GM18858 (cell line): ENCODE measurements at regions not wholly inside any gene's neighbourhood (a gene's known extent, or its start where the extent isn't known, plus 50 kb on each side); places are given as distances from the start of the nearest gene placed in this dataset.
"Not testable (repeated sequence)": the region's sequence is repeated elsewhere in the genome, so short reads cannot be mapped to it uniquely, and the experiment has no call there.

Experiments
- ATAC-seq: cut with Tn5 transposase; IDR thresholded peaks from one replicate; pipeline ENCODE4 v1.9.1; 2021; ENCODE audit not compliant: unreplicated experiment

DNA sequence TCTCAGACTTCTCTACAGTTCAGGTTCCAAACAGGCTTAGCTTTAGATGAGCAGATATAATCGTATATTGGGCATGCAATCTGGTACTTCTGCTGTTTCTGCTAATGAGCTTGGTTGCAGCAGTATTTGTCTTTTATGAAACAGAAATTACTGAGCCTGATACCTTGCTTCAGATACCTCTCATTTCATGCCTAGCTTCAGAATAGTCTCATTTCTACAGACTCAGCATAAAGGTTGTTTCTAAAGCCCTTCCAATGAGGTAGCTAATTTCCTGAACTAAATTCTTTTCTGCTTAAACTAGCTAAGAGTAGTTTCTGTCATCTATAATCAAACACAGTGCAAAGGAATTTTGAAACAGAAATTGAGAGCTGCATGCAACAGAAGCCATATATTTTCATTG lies 275.0 kb upstream of the KITLG start:
- no peak for ATAC-seq

DNA sequence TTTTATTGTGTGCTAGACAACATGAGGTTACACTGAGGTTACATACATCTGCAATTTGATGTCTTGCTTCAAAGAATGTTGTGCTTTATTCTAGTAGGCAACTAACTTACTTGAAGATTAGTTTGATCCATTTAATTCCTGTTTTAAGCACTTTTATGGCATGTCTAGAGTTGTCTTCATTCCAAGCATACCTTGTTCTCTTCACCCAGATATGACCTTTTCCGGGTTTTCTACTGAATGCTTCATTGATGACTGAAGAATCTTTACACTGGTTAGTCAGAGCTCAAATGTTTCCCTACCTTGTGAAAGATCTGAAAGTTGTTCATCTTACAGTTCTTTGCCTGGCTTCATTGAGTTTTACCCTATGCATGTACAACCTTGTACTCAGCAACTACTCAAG lies 274.0 kb upstream of the KITLG start:
- ATAC-seq: no peak

DNA sequence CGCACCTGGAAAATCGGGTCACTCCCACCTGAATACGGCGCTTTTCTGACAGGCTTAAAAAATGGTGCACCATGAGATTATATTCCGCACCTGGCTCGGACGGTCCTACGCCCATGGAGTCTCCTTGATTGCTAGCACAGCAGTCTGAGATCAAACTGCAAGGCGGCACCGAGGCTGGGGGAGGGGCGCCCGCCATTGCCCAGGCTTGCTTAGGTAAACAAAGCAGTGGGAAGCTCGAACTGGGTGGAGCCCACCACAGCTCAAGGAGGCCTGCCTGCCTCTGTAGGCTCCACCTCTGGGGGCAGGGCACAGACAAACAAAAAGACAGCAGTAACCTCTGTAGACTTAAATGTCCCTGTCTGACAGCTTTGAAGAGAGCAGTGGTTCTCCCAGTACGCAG lies 267.0 kb upstream of the KITLG start:
- not testable (repeated sequence) for ATAC-seq

DNA sequence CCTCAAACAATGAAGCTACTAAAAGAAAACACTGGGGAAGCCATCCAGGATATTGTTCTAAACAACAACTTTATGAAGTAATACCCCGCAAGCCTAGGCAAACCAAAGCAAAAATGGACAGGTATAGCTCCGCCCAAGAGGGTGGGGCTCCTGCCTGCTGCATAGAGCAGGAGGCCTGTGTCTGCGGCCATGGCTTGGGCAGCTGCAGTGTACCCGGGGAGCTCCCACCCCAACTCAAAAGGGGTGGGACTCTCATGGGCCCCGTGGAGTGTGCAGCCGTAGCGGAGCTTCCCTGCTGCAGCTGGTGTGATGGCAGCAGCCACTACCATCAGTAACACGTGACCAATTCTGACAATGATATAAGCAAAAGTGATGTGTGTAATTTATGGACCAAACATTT lies 264.2 kb upstream of the KITLG start:
- no peak for ATAC-seq

DNA sequence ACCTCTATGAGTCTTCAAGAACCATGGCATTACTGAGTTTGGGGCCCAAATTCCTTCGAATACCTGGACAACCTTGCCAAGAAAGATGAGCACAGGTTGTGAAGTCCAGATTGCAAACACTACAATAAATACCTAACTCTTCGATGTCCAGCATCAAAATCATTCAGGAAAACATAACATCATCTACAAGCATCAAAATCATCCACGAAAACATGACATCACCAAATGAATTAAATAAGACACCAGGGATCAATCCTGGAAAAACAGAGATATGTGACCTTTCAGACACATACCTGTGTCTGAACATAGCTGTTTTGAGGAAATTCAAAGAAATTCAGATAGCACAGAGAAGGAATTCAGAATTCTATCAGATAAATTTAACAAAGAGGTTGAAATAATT lies 262.0 kb upstream of the KITLG start:
- no peak for ATAC-seq

DNA sequence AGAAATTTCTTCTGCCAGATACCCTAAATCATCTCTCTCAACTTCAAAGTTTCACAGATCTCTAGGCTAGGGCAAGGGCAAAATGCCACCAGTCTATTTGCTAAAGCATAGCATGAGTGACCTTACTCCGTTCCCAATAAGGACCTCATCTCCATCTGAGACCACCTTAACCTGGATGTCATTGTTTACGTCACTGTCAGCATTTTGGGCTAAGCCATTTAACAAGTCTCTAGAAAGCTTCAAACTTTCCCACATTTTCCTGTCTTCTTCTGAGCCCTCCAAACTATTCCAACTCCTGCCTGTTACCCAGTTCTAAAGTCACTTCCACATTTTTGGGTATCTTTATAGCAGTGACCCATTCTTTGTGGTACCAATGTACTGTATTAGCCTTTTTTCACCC lies 259.2 kb upstream of the KITLG start:
- ATAC-seq: no peak

DNA sequence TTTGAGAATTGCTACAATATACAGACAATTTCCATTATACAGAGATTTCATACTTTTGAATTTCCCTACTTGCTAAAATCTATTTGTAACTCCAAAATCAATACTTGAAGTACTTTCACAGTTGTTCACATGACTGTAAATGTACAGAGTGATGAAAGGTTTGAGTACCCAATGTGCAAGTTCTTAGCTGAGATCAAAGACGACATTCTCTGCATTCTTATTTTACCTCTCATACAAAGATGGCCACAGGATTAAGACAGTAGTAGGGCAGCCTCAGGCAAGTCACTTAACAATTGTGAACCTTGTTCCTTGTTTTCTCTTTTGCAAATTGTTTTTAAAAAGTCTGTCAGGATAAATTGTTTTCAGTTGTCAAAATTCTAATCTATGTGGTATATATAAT lies 255.9 kb upstream of the KITLG start:
- no peak for ATAC-seq

DNA sequence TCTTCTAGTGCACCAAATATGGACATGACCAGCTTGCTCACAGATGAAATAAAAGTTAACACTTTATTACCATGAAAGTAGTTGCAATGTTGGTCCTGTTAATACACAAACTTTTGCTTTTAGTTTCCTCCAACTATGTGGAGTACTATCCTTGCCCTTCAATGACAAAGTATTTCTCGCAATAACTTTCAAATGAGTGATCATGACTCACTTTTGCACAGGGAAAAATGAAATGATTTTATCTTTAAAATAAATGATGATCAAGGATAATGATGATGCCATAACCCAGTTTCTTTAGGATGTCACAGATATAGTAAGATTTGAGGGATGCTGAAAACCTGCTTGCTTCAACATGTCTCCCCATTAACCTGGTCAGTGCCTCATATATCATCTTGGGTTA lies 254.0 kb upstream of the KITLG start:
- no peak for ATAC-seq

DNA sequence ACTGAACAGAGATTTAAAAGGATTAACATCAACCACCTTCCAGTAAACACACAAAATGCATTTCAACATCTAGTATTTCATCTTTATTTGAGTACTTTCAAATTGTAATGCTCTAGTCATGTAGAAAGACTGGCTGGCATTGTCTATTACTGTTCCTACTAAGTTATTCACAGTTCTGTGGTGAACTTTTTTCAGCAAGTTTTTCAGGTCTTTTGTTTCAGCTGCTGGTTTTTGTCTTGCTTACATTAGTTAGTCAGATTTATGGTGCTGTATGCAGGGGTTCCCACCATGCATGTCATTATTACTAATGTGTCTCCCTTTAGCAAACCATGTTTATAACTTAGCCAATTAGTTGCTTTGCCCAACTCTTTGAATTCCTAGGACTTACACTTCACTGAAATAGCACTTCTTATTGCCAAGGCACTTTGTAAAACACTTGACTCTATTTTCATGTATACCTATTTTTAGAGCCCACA lies 253.4 kb upstream of the KITLG start:
- no peak for ATAC-seq

DNA sequence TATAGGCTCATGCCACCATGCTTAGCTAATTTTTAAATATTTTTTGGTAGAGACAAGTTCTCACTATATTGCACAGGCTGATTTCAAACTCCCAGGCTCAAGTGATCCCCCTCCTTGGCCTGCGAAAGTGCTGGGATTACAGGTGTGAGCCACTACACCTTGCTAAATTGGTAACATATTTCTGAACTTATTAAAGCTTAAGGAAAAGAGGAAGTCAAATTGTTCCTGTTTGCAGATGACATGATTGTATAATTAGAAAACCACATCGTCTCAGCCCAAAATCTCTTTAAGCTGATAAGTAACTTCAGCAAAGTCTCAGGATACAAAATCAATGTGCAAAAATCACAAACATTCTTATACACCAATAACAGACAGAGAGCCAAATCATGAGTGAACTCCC lies 248.3 kb upstream of the KITLG start:
- ATAC-seq: not testable (repeated sequence)

DNA sequence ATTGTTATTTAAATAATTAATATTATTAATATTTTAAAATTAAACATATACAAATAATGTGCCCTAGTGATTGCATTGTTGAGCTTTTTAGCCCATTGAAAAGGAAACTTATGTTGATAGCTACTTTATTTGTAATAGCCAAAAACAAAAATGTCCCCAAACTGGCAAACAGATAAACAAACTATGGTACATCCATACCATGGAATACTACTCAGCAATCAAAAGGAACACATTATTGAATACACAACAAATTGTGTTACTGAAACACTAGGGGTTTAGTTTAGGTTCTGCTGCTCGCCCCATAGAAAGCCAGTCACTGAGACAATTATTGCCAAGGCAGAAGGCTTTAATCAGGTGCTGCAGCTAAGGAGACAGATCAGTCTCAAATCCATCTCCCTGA lies 239.7 kb upstream of the KITLG start:
- no peak for ATAC-seq

DNA sequence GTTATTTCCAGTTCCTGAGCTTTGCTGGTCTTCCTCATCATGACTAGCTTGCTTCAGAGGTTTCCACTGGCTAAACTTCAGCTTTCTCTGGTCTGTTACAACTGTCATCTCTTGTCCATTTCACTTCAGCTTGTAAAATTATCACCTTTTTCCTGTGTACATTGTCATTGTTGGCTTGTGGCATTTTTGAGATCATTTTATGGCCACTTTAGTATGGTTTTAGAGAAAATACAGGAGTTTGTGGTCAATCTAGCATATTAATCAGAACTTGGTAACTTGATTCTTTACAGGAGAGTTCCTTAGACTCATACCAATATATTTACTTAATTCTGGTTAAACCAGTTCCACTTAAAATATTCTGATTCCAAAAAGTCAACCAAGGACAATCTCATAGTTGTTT lies 235.9 kb upstream of the KITLG start:
- ATAC-seq: no peak

DNA sequence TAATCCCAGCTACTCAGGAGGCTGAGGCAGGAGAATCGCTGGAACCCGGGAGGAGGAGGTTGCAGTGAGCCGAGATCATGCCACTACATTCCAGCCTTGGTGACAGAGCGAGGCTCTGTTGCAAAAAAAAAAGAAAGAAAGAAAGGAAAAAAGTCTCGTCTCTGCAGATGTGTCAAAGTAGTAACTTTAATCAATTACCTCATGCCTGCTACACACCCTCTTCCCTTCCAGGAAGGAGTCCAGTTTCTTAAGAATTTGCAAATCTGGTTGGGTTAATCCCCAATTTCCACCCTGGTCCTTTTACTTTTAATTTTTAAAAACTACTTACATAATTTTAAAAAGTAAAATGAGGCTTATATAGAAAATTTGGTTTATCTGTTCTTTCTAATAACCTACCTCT lies 234.5 kb upstream of the KITLG start:
- ATAC-seq: no peak

DNA sequence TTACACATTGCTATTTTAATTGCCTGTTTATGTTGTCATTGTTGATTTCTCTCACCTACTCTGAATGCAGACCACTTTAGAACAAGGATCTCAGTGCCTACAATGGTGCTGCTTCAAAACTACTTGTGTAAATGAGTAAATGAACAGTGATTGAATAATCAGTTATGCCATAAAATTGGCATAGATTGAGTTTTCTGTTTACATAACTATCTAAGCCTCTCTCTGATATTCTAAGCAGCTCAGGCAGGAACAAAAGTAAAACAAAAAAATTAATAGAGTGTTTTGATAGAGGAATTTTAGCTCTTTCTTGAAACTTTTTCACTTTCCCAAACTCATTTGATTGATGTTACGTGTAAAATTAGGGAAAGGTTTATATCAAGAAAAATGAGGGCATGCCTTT lies 232.3 kb upstream of the KITLG start:
- ATAC-seq: no peak

DNA sequence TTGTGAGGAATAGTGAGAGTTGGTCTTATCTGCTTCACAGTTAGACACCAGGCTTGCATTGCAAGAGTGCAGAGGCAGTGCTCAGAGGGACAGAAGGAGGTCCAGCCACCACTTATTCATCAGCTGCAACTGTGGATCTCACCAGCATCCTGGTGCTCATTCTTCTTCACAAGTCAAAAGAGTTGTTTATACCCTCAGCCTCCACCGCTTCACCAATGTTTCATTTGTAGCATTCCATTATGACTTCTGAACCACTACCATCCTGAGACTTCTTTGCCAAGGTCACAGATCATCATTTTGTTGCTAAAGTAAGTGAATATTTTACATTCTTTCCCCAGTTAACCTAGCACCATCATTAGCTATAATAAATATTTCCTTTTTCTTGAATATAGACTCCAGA lies 230.5 kb upstream of the KITLG start:
- no peak for ATAC-seq

DNA sequence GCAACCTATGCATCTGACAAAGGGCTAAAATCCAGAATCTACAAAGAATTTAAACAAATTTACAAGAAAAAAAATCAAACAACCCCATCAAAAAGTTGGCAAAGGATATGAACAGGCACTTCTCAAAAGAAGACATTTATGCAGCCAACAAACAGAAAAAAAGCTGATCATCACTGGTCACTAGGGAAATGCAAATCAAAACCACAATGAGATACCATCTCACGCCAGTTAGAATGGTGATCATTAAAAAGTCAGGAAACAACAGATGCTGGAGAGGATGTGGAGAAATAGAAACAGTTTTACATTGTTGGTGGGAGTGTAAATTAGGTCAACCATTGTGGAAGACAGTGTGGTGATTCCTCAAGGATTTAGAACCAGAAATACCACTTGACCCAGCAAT lies 229.6 kb upstream of the KITLG start:
- not testable (repeated sequence) for ATAC-seq

DNA sequence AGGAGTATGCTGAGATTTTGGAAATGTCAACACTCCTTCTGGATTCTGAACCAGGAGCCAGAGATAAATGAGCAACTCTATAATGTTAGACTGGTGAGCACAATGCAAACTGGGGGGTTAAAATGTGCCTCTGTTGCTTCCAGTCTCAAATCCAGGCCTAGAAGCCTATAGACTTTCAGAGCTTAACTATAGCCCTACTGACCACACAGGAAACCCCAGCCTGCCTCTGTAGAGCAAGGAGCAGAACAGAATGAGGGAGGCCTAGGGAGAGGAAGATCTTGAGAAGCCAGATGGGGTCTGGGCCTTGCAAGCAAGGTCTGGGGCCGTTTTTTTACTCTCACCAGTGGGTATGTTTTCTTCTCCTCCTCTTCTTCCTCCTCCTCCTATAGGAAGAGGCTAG lies 225.4 kb upstream of the KITLG start:
- ATAC-seq: no peak

DNA sequence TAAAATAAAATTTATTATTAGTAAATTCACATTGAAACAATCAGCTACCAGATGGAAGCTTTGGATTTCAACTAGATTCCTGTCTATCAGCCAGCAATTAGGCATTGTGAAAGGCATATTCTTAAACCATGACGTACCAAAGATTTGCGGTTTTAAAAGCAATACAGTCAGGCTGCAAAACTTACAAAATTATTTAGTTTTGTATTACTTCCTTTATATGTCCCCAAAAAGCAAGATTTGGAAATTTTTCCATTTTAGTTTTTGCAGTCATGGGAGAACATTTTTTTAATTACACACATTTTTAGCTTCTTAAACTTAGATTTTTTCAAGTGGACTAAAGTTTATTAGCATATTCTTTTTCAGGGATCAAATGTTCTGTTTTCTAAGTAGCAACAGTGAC lies 225.0 kb upstream of the KITLG start:
- no peak for ATAC-seq

DNA sequence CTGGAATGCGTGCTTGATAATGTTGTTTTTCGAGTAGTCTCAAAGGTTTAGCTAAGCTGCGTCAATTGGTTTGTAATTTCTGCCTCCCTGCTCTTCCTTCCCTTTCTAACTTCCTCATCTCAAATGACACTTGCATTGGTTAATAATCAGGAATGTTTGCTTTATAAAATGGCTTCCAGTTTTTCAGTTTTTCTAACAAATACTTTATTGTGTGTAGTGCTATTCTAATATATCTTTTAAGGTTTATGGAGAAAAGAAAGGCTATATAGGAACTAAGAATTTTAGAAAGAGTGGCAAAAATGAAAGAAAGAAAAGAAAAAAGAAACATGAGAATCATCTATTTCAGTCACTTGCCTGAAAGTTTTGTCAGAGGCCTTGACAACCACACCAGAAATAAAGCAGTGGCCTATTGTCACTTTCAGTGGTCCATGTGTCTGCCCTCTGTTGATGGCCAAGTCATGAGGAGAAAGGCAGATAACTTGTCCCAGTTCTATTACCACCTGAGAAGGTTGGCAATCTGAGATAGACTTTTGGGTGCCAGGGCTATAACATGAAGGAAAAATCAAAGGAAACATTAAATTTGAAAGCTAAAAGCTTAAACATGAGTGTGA lies 221.9 kb upstream of the KITLG start:
- ATAC-seq: no peak

DNA sequence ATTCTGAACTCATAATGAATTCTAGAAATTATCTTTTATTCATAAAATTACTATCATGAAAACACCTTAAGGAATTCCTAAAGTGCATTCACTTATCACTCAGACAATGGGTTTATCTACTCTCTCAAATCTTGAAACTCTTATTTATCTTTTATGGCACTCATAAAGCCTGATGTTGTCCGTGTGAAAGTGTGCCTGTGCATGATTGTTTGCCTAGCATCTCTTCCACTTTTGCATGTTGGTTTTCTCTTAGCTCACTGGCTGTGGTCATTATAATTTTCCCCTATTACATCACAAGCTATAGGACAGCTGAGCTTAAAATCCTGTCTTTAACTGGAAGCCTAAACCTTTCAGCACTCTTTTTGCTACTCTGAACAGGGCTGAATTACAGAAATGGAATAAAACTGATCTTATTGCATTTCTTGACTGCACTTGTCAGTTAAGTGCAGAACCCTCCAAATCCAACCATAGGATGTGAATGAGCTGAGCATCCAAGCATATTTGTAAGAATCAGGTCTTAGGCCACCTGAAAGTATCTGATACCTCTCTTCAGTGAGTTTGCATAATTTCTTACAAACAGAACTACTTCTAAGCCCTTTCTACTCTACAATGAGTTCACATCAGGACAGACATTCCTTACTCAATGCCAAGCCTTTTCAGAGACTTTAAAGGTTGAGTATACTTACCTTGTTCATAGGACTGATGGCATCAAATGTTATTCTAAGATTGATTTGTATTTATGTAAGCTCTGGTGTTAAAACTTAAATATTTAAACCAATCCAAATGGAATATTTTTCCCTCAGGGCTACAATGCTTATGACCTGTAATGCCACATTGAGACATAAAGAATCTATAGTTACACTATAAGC lies 221.2 kb upstream of the KITLG start:
- ATAC-seq: no peak

DNA sequence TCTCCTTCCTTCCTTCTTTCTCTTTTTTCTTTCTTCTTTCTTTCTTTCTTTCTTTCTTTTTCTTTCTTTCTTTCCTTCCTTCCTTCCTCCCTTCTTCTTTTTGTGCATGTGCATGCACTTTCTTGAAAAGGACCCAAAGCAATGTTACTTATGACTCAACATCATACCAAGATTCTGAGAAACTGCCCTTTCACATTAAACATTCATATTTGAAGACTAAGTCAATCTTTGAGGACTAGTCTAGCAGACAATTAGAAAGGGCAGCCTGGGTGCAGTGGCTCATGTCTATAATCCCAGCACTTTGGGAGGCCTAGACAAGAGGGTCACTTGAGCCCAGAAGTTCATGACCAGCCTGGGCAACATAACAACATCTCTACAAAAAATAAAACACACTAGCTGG lies 212.8 kb upstream of the KITLG start:
- ATAC-seq: no peak

DNA sequence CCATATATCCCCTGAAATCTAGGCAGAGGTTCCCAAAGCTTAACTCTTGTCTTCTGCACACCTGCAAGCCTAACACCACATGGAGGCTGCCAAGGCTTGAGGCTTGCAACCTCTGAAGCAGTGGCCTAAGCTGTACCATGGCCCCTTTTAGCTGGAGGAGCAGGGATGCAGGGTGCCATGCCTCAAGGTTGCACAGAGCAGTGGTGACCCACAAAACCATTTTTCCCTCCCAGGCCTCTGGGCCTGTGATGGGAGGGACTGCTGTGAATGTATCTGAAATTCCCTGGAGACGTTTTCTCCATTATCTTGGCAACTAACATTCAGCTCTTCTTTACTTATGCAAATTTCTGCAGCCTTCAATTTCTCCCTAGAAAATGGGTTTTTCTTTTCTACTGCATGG lies 210.0 kb upstream of the KITLG start:
- no peak for ATAC-seq

DNA sequence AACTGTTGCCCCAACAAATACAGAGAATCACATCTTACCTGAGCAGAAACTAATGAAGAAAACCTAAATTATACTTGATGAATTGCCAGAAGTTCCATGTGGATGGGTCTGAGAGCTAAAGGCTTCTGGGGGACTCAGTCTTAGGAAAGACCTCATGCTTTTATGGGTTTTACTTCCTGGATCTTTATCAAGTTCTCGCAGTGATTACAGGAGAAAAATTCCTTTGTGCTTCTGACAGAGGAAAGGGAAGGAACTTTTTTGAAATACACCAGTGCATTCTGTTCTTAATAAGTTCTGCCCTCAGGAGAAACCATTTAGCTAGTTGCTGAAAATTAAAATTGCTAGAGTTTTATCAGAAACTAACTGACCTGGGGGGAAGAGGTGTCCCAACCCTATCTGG lies 203.9 kb upstream of the KITLG start:
- ATAC-seq: no peak
